GM23338 (cell line): ENCODE measurements at regions not wholly inside any gene's neighbourhood (a gene's known extent, or its start where the extent isn't known, plus 50 kb on each side); places are given as distances from the start of the nearest gene placed in this dataset.

ENCODE experiments used
- ATAC-seq: fragments of 200-7000 bp; cut with Tn5 transposase; 3 replicates; pipeline ENCODE4 v1.9.1; 2020
- DNase-seq: peaks from one replicate; pipeline ENCODE4 v3.0.0-alpha.2; 2015; ENCODE audit warnings: low spot score
- H2AFZ ChIP-seq: fragments of 200-600 bp; sonication (generic); 2 replicates; pipeline ENCODE4 v1.8.0; 2016; ENCODE audit warnings: antibody characterized with exemption, mild to moderate bottlenecking, moderate library complexity
- H3F3A ChIP-seq: fragments of 200-600 bp; sonication (generic); replicated peaks from 2 replicates; pipeline ENCODE4 v1.8.0; 2017; ENCODE audit warnings: antibody characterized with exemption, mixed run types, low read depth
- H3K27ac ChIP-seq: fragments of 200-600 bp; sonication (generic); 2 replicates; pipeline ENCODE4 v1.6.1; 2016; ENCODE audit warnings: low read depth
- H3K27me3 ChIP-seq: fragments of 200-600 bp; sonication (generic); 2 replicates; pipeline ENCODE4 v1.8.0; 2016; ENCODE audit warnings: mild to moderate bottlenecking, mixed run types, moderate library complexity; ENCODE audit not compliant: insufficient read depth
- H3K36me3 ChIP-seq: fragments of 200-600 bp; sonication (generic); 2 replicates; pipeline ENCODE4 v1.8.0; 2016; ENCODE audit warnings: mild to moderate bottlenecking; ENCODE audit not compliant: insufficient read depth
- H3K4me1 ChIP-seq: fragments of 200-600 bp; sonication (generic); 2 replicates; pipeline ENCODE4 v1.8.0; 2016; ENCODE audit warnings: mild to moderate bottlenecking, moderate library complexity; ENCODE audit not compliant: insufficient read depth
- H3K4me2 ChIP-seq: fragments of 200-600 bp; sonication (generic); 2 replicates; pipeline ENCODE4 v1.7.1; 2017; ENCODE audit warnings: mixed run types
- H3K4me3 ChIP-seq: fragments of 200-600 bp; sonication (generic); 2 replicates; pipeline ENCODE4 v1.6.1; 2016; ENCODE audit warnings: mixed run types
- H3K79me2 ChIP-seq: fragments of 200-600 bp; sonication (generic); replicated peaks from 2 replicates; pipeline ENCODE4 v1.8.0; 2017; ENCODE audit warnings: mild to moderate bottlenecking; ENCODE audit not compliant: insufficient read depth
- H3K9me2 ChIP-seq: fragments of 200-600 bp; sonication (generic); 2 replicates; pipeline ENCODE4 v1.8.0; 2017; ENCODE audit not compliant: insufficient read depth
- H4K20me1 ChIP-seq: fragments of 200-600 bp; sonication (generic); replicated peaks from 2 replicates; pipeline ENCODE4 v1.8.0; 2017; ENCODE audit warnings: mild to moderate bottlenecking; ENCODE audit not compliant: insufficient read depth
- H3K27ac Mint-ChIP-seq: 2 replicates; pipeline ENCODE4 v1.8.0; 2020; ENCODE audit warnings: inconsistent platforms, mild to moderate bottlenecking, moderate library complexity, mixed read lengths
- H3K27me3 Mint-ChIP-seq: 3 replicates; pipeline ENCODE4 v1.8.0; 2022; ENCODE audit warnings: low read depth, mild to moderate bottlenecking, moderate library complexity, mixed read lengths, inconsistent platforms; ENCODE audit not compliant: insufficient read depth, poor library complexity
- H3K36me3 Mint-ChIP-seq: 3 replicates; pipeline ENCODE4 v1.8.0; 2021; ENCODE audit warnings: low read depth, mild to moderate bottlenecking, inconsistent platforms, moderate library complexity, mixed read lengths
- H3K4me1 Mint-ChIP-seq: 3 replicates; pipeline ENCODE4 v1.8.0; 2020; ENCODE audit warnings: mild to moderate bottlenecking, inconsistent platforms, mixed read lengths
- H3K4me3 Mint-ChIP-seq: 3 replicates; pipeline ENCODE4 v1.8.0; 2021; ENCODE audit warnings: moderate library complexity, mild to moderate bottlenecking, inconsistent platforms, mixed read lengths
- H3K9me3 Mint-ChIP-seq: 3 replicates; pipeline ENCODE4 v1.8.0; 2020; ENCODE audit warnings: moderate library complexity, mild to moderate bottlenecking, inconsistent platforms, mixed read lengths
- ETS1 ChIP-seq: IDR thresholded peaks from 2 replicates; pipeline ENCODE4 v1.6.1; 2016; ENCODE audit warnings: antibody characterized with exemption
- NANOG ChIP-seq: IDR thresholded peaks from 2 replicates; pipeline ENCODE4 v1.6.1; 2016; ENCODE audit warnings: antibody characterized with exemption, borderline replicate concordance
- POLR2AphosphoS5 ChIP-seq: IDR thresholded peaks from 2 replicates; pipeline ENCODE4 v1.6.1; 2016; ENCODE audit warnings: antibody characterized with exemption, low read depth
- STAT1 ChIP-seq: IDR thresholded peaks from one replicate; pipeline ENCODE4 v1.6.1; 2016; ENCODE audit warnings: antibody characterized with exemption; ENCODE audit not compliant: unreplicated experiment
- ZNF462 ChIP-seq: fragments of 250-450 bp; sonication (Bioruptor Pico); IDR thresholded peaks from 2 replicates; pipeline ENCODE4 v1.5.0; 2020; ENCODE audit warnings: mild to moderate bottlenecking, moderate library complexity

GRCh38 chr21:32881458-32881857 lies 109.9 kb upstream of the PAXBP1 start:
- DNase-seq = no peak
- no peak overlapping the region for H3K27ac ChIP-seq
- H3K36me3 Mint-ChIP-seq = no peaks in the 10 kb centered on the region

More at GRCh38 chr21:32881458-32881857, 109.9 kb upstream of the PAXBP1 start:
- Mint-ChIP-seq H3K27me3 (peaks cover 4% of the 10 kb centered on the region), H3K9me3 (no peaks in the 10 kb centered on the region), H3K4me3 (no peak overlapping the region), H3K27ac (no peak overlapping the region), H3K4me1 (no peaks in the 10 kb centered on the region)
- no peaks in the 10 kb centered on the region for H3K36me3 ChIP-seq
- no peak for TF ChIP-seq NANOG
- no peak for TF ChIP-seq STAT1
- TF ChIP-seq ZNF462 (CRISPR knock-in tag) = no peak
- no peak for TF ChIP-seq ETS1
- TF ChIP-seq POLR2AphosphoS5 = no peak
- no peak overlapping the region for H2AFZ ChIP-seq
- H3K79me2 ChIP-seq = no peaks in the 10 kb centered on the region
- H3F3A ChIP-seq = no peaks in the 10 kb centered on the region
- 0 out of 2 replicates have a peak, but pooled peaks cover 3% of the 10 kb centered on the region for H4K20me1 ChIP-seq
- H3K4me3 ChIP-seq = no peak overlapping the region
- no peaks in the 10 kb centered on the region for H3K4me1 ChIP-seq
- ATAC-seq = no peak
- H3K9me2 ChIP-seq = no peaks in the 10 kb centered on the region
- H3K4me2 ChIP-seq = no peak overlapping the region
- no peaks in the 10 kb centered on the region for H3K27me3 ChIP-seq
